GM21737 (cell line): ENCODE measurements at regions not wholly inside any gene's neighbourhood (a gene's known extent, or its start where the extent isn't known, plus 50 kb on each side); places are given as distances from the start of the nearest gene placed in this dataset.

ENCODE experiments used
- ATAC-seq: cut with Tn5 transposase; IDR thresholded peaks from one replicate; pipeline ENCODE4 v1.9.1; 2021; ENCODE audit warnings: mild to moderate bottlenecking, moderate library complexity; ENCODE audit not compliant: unreplicated experiment

DNA sequence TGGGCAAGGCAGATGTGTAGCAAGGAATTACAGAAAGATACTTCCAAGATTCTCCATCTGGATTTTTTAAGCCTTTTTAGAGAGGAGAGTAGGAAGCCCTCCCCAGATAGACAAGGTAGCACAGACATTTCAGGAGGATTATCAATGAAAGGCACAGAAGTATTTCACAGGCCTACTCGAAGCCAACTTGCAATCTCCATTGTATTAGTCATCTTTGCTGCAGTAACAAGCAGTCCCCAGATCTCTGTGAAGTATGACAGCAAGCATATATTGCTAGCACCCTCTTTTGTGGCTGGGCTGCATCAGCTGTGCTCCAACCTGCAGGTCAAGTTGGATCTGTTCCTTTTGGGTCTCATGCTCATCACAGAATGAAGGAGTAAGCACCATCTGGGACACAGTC lies 101.6 kb downstream of the MAF start:
- no peak for ATAC-seq

- no peak for ATAC-seq
These were observed 102.8 kb downstream of the MAF start for GRCh38 chr16:79497606-79498350.

- ATAC-seq: no peak
These were observed 106.6 kb downstream of the MAF start for GRCh38 chr16:79493911-79494310.

- no peak for ATAC-seq
These were observed 108.5 kb downstream of the MAF start for GRCh38 chr16:79492036-79492435.

DNA sequence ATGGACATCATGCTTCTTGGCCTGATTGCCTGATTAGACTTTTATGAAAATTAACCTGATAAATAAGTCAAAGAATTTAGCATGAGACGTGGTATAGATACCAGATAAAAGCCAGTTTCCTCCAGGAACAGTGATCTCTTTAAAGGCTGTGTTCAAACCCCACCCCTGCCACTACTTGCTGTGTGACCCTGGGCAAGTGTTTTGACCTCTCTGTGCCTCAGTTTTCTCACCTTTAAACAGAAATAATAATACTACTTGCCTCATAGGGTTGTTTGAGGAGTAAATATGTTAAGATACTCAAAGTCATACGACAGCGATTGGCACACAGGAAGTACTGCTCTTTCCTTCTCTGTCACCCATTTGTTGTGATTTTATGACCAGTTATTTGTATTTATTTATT lies 115.5 kb downstream of the MAF start:
- no peak for ATAC-seq

DNA sequence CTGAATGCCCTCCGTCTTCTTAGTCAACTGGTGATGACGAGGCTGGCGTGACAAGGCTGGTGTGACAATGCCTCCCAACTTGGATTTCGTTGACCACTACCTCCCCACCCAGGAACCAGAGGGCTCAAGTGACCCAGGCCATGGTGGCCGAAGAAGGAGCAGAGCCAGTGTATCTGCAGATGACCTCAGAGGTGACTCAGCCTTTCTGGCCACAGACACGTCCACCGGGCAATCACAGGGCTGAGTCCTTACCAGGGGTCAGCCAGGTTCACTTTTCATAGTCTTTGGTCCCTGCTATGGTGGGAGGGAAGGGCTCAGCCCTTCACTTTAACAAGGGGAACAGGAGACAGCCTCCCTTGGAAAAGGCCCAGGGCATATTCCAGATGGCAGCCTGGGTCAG lies 116.3 kb downstream of the MAF start:
- no peak for ATAC-seq

DNA sequence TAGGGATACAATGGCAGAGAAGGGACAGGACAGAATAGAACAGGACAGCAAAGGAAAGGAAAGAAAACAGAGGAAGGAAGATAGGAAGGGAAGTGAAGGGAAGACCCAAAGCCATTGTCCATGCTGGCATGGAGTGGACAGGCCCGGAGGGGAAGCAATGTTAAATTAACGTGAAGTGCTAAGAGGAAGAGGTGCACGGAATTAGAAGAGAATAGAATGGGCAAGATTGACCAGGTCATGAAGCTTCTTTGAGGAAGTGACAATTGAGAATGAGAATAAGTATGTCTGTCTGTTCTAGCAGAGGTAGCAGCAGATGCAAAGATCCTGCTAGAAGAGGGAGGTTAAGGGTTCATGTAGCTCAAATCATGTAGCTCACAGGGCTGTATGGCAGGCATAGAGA lies 117.2 kb downstream of the MAF start:
- ATAC-seq: no peak

- ATAC-seq: no peak
These were observed 118.5 kb downstream of the MAF start for GRCh38 chr16:79482011-79482410.

DNA sequence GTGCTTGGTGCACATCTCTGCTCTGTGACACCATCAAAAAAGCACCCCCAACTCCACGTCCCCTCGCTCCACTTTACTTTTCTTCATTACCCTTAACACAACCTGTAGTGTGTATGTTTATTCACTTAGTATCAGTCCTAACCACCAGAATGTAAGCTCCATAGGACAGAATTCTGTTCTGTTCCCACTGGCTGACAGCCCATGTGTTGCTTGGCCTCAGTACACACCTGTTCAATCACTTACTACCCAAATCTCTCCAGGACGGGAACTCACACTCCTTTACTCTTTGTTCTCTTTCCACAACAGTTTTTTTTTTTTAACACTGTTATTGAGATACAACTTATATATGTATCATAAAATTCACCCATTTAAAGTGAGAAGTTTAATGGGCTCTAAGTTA lies 119.6 kb downstream of the MAF start:
- no peak for ATAC-seq

DNA sequence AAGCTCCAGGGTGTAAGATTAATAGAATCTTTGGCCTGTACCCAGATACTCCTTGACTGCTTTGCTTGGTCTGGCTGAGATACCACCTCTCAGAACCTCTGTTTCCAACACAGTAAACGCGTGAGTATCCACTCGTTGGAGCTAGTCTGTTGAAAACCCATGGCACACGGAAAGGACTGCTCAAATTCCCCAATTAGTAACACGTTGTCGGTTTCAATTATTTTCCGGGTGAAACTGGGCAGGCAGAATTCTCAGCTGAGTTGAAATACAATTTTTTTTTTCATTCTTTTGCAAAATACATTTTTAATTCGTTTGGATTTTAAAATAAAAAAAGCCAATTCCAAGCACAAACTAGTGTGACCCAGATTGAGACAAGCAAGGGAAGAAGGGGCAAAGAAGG lies 120.5 kb downstream of the MAF start:
- no peak for ATAC-seq

GRCh38 chr16:79476580-79476979 lies 124.0 kb downstream of the MAF start:
- ATAC-seq: no peak

DNA sequence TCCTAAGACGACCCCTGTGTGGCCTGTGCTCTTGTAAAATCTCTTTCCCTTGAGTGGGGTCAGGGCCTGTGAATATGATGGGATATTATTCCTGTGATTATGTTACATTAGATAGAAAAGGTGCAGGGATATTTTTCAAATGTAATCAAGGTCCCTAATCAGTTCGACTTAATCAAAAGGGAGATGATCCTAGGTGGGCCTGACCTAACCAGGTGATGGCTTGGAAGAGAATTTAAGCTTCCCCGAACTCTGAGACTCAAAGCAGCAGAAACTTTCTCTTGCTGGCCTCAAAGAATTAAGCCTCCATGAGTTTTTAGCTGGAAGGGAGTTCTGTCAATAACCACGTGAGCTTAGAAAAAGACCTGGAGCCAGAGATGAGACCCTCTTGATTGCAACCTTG lies 124.7 kb downstream of the MAF start:
- ATAC-seq: no peak

- no peak for ATAC-seq
These were observed 127.1 kb downstream of the MAF start for GRCh38 chr16:79473456-79473855.

DNA sequence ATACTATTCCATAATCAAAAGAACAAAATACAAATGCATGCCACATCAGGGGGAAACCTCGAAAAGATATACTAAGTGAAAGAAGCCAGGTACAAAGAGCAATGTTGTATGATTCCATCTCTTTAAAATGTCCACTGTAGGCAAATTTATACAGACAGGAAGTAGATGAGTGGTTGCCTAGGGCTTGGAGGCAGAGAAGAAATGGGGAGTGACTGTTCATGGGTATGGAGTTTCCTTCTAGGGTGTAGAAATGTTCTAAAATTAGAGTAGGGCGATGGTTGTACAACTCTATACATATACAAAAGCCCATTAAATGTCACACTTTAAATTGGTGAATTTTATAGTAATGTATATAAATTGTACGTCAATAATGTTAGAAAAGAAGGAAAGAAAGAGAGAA lies 128.1 kb downstream of the MAF start:
- no peak for ATAC-seq

DNA sequence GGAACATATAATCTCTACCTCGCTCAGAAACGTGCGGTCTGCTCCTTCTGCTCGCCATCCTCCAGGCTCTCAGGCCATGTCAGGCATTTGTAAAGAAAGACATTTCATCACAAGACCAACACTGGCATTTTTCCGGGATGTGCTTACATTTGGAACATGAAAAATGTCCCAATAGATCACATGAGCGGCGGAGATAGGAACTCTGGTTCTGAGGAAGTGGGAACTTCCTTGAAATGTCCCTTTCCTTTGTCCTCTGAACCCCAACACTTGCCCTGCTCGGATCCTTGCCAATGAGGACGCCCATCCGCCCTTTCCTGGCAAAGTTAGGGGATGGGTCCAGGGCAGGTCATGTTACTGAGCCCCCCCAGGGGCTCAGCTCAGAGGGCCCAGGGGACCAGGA lies 130.5 kb downstream of the MAF start:
- ATAC-seq: no peak

GRCh38 chr16:79468631-79469030 lies 131.9 kb downstream of the MAF start:
- ATAC-seq: no peak

DNA sequence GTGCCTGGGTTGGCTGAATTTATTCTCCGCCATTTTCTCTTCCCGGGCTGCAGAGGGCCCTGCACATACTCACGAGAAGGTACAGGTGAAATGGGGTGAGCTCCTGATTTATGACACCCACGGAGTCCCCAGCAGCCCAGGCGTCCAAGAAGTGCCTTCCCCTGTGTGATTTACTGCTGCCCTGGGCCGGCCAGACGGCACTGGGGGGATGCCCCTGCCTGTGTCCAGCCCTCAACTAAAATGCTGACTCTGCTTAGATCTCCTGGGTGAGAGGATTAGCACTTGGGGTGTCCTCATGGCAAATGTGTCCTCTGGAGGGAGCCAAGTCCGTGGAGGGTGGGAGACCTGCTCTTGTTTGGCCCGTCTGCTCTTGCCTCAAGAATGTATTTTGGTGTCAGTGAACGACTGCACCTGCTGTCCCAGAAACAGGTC lies 132.4 kb downstream of the MAF start:
- no peak for ATAC-seq

GRCh38 chr16:79466111-79466510 lies 134.4 kb downstream of the MAF start:
- ATAC-seq: no peak

GRCh38 chr16:79463841-79464240 lies 136.7 kb downstream of the MAF start:
- ATAC-seq: no peak

DNA sequence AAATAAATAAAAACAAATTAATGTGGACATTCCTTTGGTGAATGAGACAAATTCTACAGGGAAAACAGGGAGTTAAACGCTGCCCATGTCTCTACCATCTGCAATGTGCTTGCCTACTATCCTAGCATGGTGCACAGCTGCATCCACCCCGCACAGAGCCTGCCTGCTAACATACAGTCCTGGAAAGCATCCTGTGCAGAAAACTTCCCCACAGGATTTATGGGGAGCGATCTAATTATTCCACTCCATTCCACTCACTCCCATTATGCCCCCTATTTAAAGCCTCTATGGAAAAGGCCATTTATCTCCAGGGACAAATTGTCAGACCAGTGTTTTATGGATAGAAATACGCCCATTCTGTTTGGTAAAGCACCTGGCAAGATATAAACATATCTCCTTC lies 144.5 kb downstream of the MAF start:
- no peak for ATAC-seq

DNA sequence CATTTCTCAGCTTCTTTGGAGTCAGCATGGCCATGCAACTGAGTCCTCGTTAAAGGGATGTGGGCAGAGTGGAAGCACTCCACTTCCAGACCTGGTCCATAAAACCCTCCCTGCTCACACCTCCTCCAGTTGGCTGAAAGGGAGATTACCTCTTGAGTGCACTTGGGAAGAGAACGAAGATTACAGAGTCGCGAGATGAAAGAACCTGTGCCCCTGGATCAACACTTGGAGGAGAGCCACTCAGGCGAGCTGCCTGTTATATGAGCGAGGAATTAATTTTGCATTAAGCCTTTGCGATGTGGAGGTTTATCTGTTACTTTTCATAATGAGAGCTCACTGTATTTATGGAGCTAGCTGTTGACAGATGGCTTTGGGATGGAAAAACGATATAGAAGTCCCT lies 147.9 kb downstream of the MAF start:
- ATAC-seq: no peak

DNA sequence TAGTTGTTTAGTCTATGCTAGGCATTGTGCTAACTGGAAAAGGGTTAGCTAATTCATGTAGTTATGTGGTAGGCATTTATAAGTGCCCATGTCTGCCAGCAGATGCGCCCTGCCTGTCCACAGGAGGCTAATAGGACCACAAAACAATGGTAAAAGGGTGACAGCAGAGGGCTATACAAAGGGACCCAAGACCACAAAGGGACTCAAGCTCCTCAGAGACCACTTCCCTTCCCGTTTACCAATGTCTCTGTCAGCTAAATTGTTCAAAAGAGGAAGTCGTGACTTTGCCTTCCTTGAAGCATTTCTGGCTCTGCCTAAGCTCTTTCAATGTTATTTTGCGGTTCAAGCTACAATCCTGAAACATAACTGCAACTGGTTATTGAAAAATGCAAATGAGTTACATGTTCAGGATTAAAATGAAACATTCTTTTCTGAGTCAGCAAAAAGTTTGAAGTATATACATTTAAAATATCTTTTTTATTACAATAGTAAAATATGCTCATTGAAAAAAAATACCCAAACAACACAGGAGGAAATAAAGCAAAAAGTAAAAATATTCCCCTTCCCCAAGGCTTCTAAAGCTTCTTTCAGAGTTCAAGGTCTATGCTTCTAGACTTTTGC lies 149.2 kb downstream of the MAF start:
- ATAC-seq: peak; percentile 81

- no peak for ATAC-seq
These were observed 150.6 kb downstream of the MAF start for GRCh38 chr16:79449900-79450299.
